ENCODE measurements at regions not wholly inside any gene's neighbourhood (a gene's known extent, or its start where the extent isn't known, plus 50 kb on each side); places are given as distances from the start of the nearest gene placed in this dataset.

DNA sequence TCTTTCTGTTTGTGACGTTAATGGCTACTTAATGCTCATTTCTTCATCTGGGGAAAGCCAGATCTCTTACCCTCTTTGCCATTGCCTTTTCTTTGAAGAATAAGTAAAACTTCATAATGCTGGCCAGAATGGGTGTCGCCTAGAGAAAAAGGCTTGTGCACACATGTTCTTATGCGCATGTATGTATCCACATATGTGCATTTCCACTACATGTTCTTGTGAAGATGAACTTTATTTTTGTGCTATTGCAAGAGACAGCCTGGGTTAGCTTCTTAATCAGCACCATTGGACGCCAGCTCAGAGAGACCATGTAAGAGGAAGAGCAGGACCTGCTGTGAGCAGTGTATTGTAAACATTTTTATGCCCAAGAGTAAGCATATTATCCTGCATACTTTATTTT, 178.7 kb downstream of the SPRY1 start:
- DNase-seq: no peak

- DNase-seq: no peak
These were observed 180.8 kb downstream of the SPRY1 start for GRCh38 chr4:123577225-123577906.

- DNase-seq: no peak
These were observed 181.9 kb downstream of the SPRY1 start for GRCh38 chr4:123578276-123579029.

GRCh38 chr4:123579961-123580360, 183.4 kb downstream of the SPRY1 start:
- no peak for DNase-seq

GRCh38 chr4:123580981-123581664, 184.5 kb downstream of the SPRY1 start:
- no peak for DNase-seq

DNA sequence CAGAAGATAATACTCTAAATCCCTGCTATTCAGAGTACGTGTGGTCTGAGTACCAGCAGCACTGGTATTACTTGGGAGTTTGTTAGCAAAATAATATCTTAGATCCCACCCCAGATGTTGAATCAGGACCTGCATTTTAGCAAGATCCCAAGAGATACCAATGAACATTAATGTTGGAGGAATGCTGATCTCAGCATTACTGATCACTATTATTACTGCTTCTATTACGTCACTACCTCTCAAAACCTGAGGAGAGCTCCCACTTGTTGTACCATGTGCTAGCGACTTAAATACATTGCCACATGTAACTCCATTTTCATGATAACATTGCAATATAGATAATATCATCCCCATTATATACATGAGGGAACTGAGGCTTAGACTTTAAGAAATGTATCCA, 185.2 kb downstream of the SPRY1 start:
- no peak for DNase-seq

GRCh38 chr4:123583043-123583442, 186.4 kb downstream of the SPRY1 start:
- no peak for DNase-seq

DNA sequence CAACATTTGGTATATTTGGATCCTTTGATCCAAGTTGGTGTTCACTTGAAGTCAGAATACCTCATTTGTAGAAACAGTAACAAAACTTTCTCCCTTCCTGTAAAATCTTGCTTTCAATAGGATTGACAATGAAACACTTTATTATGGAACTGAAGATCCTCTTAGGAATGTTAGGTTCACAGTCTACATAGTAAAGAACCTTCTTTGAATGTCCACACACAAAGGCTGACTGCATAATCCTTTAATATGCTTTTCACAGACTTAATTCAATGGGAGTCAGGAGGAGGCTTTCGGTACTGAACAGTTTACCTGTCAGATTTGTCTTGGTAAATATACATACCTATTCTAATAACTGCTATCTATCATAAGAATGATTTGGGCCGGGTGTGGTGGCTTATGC, 188.5 kb downstream of the SPRY1 start:
- DNase-seq: no peak

DNA sequence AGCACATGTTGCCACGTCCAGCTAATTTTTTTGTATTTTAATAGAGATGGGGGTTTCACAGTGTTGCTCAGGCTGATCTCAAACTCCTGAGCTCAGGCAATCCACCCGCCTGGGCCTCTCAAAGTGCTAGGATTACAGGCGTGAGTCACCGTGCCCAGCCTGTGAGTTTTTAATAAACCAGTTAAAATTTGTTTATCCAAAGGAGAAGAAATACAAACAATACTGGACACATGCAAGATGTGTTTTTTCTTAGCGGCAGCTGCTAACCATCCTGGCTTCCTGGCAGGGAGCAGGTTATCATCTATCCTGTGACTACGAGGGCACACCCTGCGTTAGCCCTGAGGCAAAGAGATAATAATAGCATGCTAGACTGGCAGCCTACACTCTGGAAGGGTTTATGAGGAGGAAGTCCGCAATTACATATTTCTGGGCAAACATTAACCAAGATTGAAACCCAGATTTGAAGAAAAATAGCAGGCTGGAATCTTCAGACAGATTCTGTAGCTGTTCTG, 191.4 kb downstream of the SPRY1 start:
- peak; percentile 79 for DNase-seq

GRCh38 chr4:123588631-123589241, 192.1 kb downstream of the SPRY1 start:
- peak; percentile 1 for DNase-seq

DNA sequence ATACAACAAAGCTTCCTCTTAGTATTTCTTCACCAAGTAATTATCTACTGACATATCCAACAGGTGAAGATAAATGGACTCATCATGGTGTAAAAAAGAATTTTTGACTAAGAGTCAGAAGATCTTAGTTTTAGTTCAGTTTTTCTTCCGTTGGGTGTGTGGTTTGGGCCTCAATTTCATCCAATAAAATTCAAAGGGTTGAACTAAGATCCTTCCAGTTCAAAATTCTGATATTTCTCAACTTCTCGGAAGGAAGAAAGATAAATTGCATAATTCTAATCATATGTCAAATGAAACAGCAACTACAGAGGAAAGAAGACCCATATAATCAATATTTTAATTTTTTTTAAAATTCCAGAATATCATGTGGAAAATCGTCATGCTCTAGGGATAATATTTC, 192.7 kb downstream of the SPRY1 start:
- no peak for DNase-seq

GRCh38 chr4:123591875-123592274, 195.3 kb downstream of the SPRY1 start:
- no peak for DNase-seq

- DNase-seq: no peak
These were observed 197.1 kb downstream of the SPRY1 start for GRCh38 chr4:123593655-123594054.

DNA sequence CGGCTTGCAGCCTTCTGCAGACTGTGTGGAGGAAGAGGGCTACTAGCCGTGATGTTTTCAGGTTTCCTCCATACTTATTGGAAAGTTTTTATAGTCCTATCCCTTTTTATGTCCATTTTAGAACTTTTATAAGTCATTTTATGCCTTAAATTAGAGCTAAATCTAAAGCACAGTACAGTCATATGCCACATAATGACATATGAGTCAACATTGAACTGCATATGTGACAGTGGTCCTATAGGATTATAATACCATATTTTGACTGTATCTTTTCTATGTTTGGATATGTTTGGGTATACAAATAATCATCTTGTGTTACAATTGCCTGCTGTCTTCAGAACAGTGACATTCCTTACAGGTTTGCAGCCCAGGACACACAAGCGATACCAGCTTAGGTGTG, 200.2 kb downstream of the SPRY1 start:
- DNase-seq: no peak

DNA sequence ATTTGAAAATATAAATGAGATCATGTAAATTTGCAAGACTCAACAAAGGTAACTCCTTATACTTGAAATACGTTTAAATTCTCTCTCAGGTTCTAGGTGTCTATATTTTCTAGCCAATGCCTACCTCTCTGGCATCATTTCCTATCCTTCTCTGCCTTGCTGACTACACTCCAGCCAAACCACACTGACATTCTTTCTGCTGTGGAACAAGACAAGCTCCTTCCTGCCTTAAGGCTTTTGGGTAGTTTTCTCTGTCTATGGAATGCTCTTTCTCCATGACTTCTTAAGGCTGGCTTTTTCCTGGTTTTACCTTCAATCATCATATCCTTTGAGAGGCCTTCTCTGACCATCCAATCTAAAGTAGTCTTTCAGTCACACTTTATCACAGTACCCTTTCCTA, 201.0 kb downstream of the SPRY1 start:
- peak; percentile 13 for DNase-seq

DNA sequence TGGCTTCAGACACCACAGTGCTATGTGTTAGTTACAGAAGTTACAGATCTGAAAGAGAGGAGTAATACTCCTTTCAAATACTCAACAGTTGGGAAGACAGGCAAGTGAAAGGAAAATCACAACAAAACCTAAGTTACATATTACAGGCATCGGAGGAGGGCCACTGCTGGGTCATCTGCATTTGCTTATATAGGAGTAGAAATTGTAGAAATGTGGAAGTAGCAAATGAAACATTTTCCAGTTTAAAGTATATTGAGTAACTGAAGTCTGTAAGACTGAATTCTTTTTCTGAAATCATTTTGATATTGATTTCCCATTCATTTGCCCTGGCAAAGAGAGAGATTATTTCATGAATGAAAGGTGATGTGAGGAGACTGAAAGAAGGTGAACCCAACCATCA, 201.7 kb downstream of the SPRY1 start:
- no peak for DNase-seq

DNA sequence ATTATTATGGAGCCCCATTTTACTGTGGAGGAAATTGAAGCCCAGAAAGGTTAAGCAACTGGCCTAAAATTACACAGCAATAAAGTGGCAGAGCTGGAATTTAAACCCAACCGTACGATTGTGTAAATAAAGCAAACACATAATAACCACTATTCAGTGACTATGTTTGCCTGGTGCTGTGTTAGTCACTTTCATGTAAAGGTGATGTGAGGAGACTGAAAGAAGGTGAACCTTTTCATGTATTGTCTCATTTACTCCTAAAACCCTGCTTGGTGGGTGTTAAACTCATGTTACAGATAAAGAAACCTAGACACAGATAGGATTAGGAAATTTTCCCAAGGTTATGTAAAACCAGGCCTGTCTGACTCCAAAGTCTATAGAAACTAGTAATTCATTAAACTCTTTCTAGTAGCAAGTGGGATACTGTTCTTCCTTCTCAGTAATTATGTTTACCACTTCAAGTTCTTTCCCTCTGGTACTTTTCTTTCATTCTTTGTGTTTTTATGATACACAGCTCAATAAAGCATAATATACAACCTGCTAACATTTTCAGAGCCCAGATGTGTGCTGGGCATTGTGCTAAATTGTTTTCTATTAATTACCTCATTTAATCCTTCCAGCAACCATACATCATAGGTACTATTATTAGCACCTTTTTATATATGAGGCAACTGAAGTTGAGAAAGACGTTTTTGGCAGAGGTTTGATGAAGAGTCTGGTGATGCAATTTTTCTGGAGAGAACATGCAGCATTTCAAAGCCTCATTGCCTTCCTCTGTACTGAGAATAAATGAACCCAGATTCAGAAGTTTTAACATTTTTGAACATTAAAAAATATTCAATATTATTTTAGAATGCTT, 202.7 kb downstream of the SPRY1 start:
- no peak for DNase-seq

DNA sequence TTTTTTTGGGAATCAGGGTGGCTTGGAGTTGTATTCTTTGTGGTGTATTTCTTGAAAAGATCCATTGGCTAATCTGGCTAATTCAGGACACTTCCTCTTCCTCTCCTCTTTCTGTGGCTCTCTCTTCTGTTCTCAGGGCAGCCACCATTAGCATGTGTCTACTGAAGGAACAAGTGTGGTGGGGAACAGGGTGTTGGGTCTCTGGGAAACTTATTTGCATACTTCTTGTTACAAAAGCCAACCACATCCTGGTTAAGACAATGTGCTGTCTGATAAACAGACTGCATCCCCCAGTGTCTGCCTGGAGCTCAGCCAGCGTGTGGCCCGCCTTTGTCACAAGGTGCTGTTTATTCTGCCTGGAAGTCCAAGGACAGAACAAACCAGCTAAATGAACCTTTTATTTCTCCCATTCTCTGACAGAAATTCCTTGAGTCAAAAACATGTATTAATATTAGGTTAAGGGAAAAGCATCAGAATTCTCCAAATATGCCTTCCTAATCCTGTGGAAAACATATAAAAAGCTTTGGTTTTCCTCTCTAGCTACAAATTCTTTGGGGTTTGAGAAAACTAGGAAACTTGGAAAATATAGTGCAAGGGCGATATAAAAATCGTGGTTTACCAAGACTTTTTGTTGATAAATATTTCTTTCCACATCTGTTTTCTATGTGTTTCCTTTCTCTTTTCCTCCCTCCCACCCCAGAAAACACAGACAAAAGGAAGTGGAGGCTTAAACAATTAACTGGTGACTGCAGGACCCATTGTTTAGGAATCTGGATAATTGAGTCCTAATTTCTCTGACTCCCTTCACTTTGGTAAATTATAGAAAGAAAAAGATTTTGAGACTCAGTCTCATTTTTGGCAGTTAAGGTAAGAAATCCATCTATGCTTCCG, 203.6 kb downstream of the SPRY1 start:
- no peak for DNase-seq

DNA sequence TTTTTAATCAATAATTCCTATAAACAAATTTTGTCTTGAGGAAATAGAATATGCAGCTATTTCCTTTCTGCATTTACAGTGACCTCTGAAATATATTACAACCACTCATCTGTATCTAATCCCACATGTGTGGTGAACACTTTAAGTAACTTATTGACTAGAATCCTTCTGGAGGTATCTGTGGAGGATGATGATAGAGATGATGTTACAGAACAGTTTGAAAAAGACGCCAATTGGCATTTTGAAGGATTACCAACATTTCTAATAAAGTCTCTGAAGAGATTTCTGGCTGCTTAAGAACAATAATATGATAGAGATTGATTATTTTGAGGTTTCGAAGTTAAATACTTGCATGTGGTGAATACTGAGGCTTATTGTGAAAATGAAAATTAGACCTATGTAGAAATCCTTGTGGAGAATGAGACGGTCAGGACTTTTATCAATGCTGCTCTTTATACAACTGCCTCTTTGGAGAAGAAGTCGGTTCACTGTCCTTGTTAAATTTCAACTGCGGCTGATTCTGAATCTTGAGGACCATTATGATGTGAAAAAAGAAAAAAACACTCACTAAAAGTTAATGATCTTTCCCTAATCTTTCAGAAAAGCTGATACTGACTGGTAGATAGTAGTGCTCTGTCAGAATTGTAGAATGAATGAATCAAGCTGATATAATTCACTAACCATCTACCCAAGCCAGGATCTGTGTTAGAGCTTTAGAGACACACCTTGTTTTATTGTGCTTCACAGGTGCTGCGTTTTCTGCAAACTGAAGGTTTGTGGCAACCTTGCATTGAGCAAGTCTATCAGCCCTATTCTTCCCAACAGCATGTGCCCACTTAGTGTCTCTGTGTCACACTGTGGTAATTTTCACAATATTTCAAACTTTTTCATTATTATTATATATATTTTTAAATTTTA, 204.7 kb downstream of the SPRY1 start:
- no peak for DNase-seq

DNA sequence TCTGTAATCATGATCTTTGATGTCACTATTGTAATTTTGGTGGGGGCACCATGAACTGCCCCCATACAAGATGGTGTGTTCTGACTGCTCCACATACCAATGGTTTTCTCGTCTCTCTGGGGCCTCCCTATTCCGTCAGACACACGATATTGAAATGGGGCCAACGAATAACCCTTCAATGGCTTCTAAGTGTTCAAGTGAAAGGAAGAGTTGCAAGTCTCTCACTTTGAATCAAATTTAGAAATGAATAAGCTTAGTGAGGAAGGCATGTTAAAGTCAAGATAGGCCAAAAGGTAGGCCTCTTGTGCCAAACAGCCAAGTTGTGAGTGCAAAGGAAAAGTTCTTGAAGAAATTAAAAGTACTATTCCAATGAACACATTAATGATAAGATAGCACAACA, 205.4 kb downstream of the SPRY1 start:
- DNase-seq: no peak
